ENCODE measurements at regions not wholly inside any gene's neighbourhood (a gene's known extent, or its start where the extent isn't known, plus 50 kb on each side); places are given as distances from the start of the nearest gene placed in this dataset.

DNA sequence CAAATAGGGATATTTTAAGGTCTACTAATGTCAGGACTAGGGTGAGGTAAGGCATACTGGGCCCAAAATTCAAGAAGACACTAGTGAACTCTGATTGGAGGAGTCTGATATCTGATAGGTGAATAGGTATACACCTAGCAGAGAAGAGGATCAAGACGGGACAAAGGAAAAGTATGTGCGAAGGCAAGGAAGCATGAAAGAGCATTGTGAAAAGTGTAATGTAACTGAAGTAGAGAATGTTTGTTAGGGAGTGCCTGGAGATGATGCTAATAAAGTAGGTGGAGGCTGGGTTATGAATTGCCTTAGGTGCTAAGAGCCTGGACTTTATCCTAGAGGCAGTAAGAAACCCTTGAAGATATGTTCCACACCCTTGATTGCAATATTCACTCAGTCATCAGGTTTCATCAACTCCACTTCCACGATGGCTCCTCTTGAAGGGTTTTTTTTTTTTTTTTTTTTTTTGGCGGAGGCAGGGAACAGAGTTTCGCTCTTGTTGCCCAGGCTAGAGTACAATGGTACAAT lies 49.9 kb upstream of the XIAP start:
- Histone ChIP-seq H3K4ac (ENCODE audit: low read depth, low read length) (no peak overlapping the region), H2BK15ac (ENCODE audit: low read depth, low read length) (no peak overlapping the region), H2AK5ac (ENCODE audit: insufficient read length, low read length) (no peak overlapping the region), H2AFZ (ENCODE audit: low read length) (no peak overlapping the region), H3K4me2 (ENCODE audit: insufficient read depth, insufficient read length, low read length) (no peak overlapping the region), H3T11ph (ENCODE audit: low read length) (no peak overlapping the region), H3K56ac (ENCODE audit: insufficient read length, low read depth, low read length) (no peak overlapping the region), H3K4me1 (ENCODE audit: insufficient read depth, low read length) (no peaks in the 10 kb centered on the region), H2BK20ac (ENCODE audit: low read depth, low read length, poor library complexity, severe bottlenecking) (no peak overlapping the region), H3K18ac (ENCODE audit: insufficient read length, low read depth, low read length) (no peak overlapping the region), H2BK5ac (ENCODE audit: insufficient read length, low read length) (no peak overlapping the region), H2BK120ac (ENCODE audit: low read depth, low read length, poor library complexity, severe bottlenecking) (no peak overlapping the region), H3K14ac (ENCODE audit: insufficient read depth, low read length) (no peak overlapping the region), H4K8ac (replicated peaks; ENCODE audit: insufficient read length, low read depth, low read length) (no peak overlapping the region), H2BK12ac (ENCODE audit: insufficient read length, low read depth, low read length) (no peak overlapping the region), H3K27me3 (ENCODE audit: insufficient read depth, low read length) (no peaks in the 10 kb centered on the region), H3K27ac (ENCODE audit: insufficient read length, low read depth, low read length) (no peak overlapping the region), H3K9ac (ENCODE audit: extremely low read depth, insufficient read length, low read length) (no peak overlapping the region), H4K20me1 (ENCODE audit: control insufficient read depth, insufficient read depth, insufficient read length) (no peaks in the 10 kb centered on the region), H3K79me2 (ENCODE audit: insufficient read depth, low read length) (no peaks in the 10 kb centered on the region), H3K23me2 (ENCODE audit: insufficient read length, low read depth, low read length, poor library complexity, severe bottlenecking) (no peaks in the 10 kb centered on the region), H3K9me3 (ENCODE audit: control insufficient read depth, low read depth, low read length) (peaks cover 14% of the 10 kb centered on the region), H4K5ac (ENCODE audit: insufficient read length, low read depth, low read length) (no peak overlapping the region), H3K23ac (ENCODE audit: insufficient read length, low read depth, low read length) (no peak overlapping the region), H4K91ac (ENCODE audit: insufficient read length, low read depth, low read length) (no peak overlapping the region), H3K79me1 (ENCODE audit: insufficient read depth, low read depth, low read length, poor library complexity, severe bottlenecking) (no peaks in the 10 kb centered on the region)
- Mint-ChIP-seq H3K27ac (no peak overlapping the region), H3K4me3 (no peak overlapping the region), H3K9me3 (peaks cover 5 to 47% of the 10 kb centered on the region in 2 experiments), H3K4me1 (peaks cover 0 to under 1% of the 10 kb centered on the region in 2 experiments; a peak in 1 of 4 replicates), H3K36me3 (ENCODE audit: insufficient read depth in 1 of 3, low read depth in 3 of 3) (peaks cover 0 to 5% (median 2%) of the 10 kb centered on the region in 3 experiments; a peak in 2 of 7 replicates), H3K27me3 (ENCODE audit: low read depth) (no peaks in the 10 kb centered on the region; the same call in none of the 2 replicates)
- DNase-seq: no peak
- TF ChIP-seq, protein P1, sequence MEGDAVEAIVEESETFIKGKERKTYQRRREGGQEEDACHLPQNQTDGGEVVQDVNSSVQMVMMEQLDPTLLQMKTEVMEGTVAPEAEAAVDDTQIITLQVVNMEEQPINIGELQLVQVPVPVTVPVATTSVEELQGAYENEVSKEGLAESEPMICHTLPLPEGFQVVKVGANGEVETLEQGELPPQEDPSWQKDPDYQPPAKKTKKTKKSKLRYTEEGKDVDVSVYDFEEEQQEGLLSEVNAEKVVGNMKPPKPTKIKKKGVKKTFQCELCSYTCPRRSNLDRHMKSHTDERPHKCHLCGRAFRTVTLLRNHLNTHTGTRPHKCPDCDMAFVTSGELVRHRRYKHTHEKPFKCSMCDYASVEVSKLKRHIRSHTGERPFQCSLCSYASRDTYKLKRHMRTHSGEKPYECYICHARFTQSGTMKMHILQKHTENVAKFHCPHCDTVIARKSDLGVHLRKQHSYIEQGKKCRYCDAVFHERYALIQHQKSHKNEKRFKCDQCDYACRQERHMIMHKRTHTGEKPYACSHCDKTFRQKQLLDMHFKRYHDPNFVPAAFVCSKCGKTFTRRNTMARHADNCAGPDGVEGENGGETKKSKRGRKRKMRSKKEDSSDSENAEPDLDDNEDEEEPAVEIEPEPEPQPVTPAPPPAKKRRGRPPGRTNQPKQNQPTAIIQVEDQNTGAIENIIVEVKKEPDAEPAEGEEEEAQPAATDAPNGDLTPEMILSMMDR (conservative IDR thresholded peaks at IDR 0.05): no peak
- no CpG with 5 or more reads among the region's 5 CpGs for WGBS (ENCODE audit: extremely low coverage, insufficient read length, low lambda C conversion rate)
